ENCODE measurements at regions not wholly inside any gene's neighbourhood (a gene's known extent, or its start where the extent isn't known, plus 50 kb on each side); places are given as distances from the start of the nearest gene placed in this dataset.

GRCh38 chr7:25469669-25470068 lies 241.4 kb upstream of the NPVF start:
- peaks cover 25% of the 10 kb centered on the region for H3K27me3 ChIP-seq (ENCODE audit: insufficient read depth, low read length)
- ChIA-PET POLR2A (no interaction called here), CTCF (no interaction called here), RAD21 (ENCODE audit: low non-redundant PET in 1 of 2, low total read pairs in 2 of 2, uncharacterized antibody in 2 of 2, unreplicated experiment in 2 of 2) (no interaction called here)
- no peak overlapping the region for H3K27ac ChIP-seq (ENCODE audit: low read depth, low read length)
- no peak overlapping the region for H3K4me2 ChIP-seq (ENCODE audit: low read length)
- H3K4me1 ChIP-seq (ENCODE audit: control insufficient read depth in 1 of 2, insufficient read depth in 2 of 2, low read length in 2 of 2), result no peaks in the 10 kb centered on the region
- DNase-seq (ENCODE audit: low read depth, low spot score) (no peak), ATAC-seq (no peak)
- H3K4me3 ChIP-seq (replicated peaks in 1 of 2; ENCODE audit: low read depth in 1 of 2, low read length in 2 of 2), result no peak overlapping the region
- no TSS peak for BruUV-seq (replicated peaks)
- TF ChIP-seq EZH2phosphoT487 (IDR thresholded peaks at IDR 0.05; ENCODE audit: borderline replicate concordance) (no peak), MAX (IDR thresholded peaks at IDR 0.05) (no peak), ELF1 (IDR thresholded peaks at IDR 0.05; ENCODE audit: borderline replicate concordance, low read depth) (no peak)
- no peaks in the 10 kb centered on the region for H3K36me3 ChIP-seq (ENCODE audit: control insufficient read depth in 1 of 2, insufficient read depth in 2 of 2, low read length in 2 of 2)
- no peaks in the 10 kb centered on the region for H3K79me2 ChIP-seq (ENCODE audit: insufficient read depth, low read length)
- H4K20me1 ChIP-seq (ENCODE audit: insufficient read depth), result no peaks in the 10 kb centered on the region
- no peaks in the 10 kb centered on the region for H3K9me2 ChIP-seq (ENCODE audit: insufficient read depth)
- H3K9ac ChIP-seq (ENCODE audit: low read length), result no peak overlapping the region
- intact Hi-C loops (cut with micrococcal nuclease), result no loop called here
- H2AFZ ChIP-seq (ENCODE audit: low read depth, low read length, poor library complexity, severe bottlenecking), result no peak overlapping the region
- H3K9me3 ChIP-seq (ENCODE audit: control insufficient read depth in 1 of 2, insufficient read depth in 1 of 2, low read depth in 1 of 2, low read length in 2 of 2), result no peaks in the 10 kb centered on the region

- H3K79me2 ChIP-seq (ENCODE audit: insufficient read depth, low read length), result no peaks in the 10 kb centered on the region
- H3K27me3 ChIP-seq (ENCODE audit: insufficient read depth, low read length), result peaks cover 49% of the 10 kb centered on the region
- H3K36me3 ChIP-seq (ENCODE audit: control insufficient read depth in 1 of 2, insufficient read depth in 2 of 2, low read length in 2 of 2), result no peaks in the 10 kb centered on the region
- H3K4me1 ChIP-seq (ENCODE audit: control insufficient read depth in 1 of 2, insufficient read depth in 2 of 2, low read length in 2 of 2), result no peaks in the 10 kb centered on the region
- DNase-seq (ENCODE audit: low read depth, low spot score) (no peak), ATAC-seq (no peak)
- no TSS peak for BruUV-seq (replicated peaks)
- H2AFZ ChIP-seq (ENCODE audit: low read depth, low read length, poor library complexity, severe bottlenecking), result no peak overlapping the region
- POLR2A ChIA-PET, result no interaction called here
- no peak overlapping the region for H3K4me3 ChIP-seq (replicated peaks in 1 of 2; ENCODE audit: low read depth in 1 of 2, low read length in 2 of 2)
- RAD21 ChIA-PET (ENCODE audit: low non-redundant PET in 1 of 2, low total read pairs in 2 of 2, uncharacterized antibody in 2 of 2, unreplicated experiment in 2 of 2), result no interaction called here
- intact Hi-C loops (cut with micrococcal nuclease), result no loop called here
- H4K20me1 ChIP-seq (ENCODE audit: insufficient read depth), result no peaks in the 10 kb centered on the region
- no peak overlapping the region for H3K9ac ChIP-seq (ENCODE audit: low read length)
- no peak overlapping the region for H3K27ac ChIP-seq (ENCODE audit: low read depth, low read length)
- CTCF ChIA-PET, result no interaction called here
- H3K9me3 ChIP-seq (ENCODE audit: control insufficient read depth in 1 of 2, insufficient read depth in 1 of 2, low read depth in 1 of 2, low read length in 2 of 2), result no peaks in the 10 kb centered on the region
- no peaks in the 10 kb centered on the region for H3K9me2 ChIP-seq (ENCODE audit: insufficient read depth)
- no peak overlapping the region for H3K4me2 ChIP-seq (ENCODE audit: low read length)
- TF ChIP-seq RAD21 (IDR thresholded peaks at IDR 0.05; ENCODE audit: low read depth) (no peak), ZNF274 (IDR thresholded peaks at IDR 0.05; ENCODE audit: low read depth, low read length) (no peak), EZH2phosphoT487 (IDR thresholded peaks at IDR 0.05; ENCODE audit: borderline replicate concordance) (no peak), FOSL1 (IDR thresholded peaks at IDR 0.05; ENCODE audit: low read depth) (no peak), JUND (IDR thresholded peaks at IDR 0.05) (no peak), POLR2AphosphoS5 (IDR thresholded peaks at IDR 0.05; ENCODE audit: low read depth, low read length) (no peak), ELF1 (IDR thresholded peaks at IDR 0.05; ENCODE audit: borderline replicate concordance, low read depth) (no peak), ZFX (IDR thresholded peaks at IDR 0.05) (no peak), POLR2A (IDR thresholded peaks at IDR 0.05; ENCODE audit: borderline replicate concordance, extremely low read depth, insufficient read depth, insufficient read length) (no peak), REST (IDR thresholded peaks at IDR 0.05; ENCODE audit: low read depth) (no peak), SRF (IDR thresholded peaks at IDR 0.05; ENCODE audit: low read depth) (no peak), SIN3A (IDR thresholded peaks at IDR 0.05; ENCODE audit: low read depth) (no peak), TCF7L2 (IDR thresholded peaks at IDR 0.05; ENCODE audit: borderline replicate concordance, extremely low read depth, insufficient read depth, insufficient read length) (no peak), ATF3 (IDR thresholded peaks at IDR 0.05) (no peak), ZBTB33 (IDR thresholded peaks at IDR 0.05; ENCODE audit: extremely low read depth, insufficient replicate concordance, low read length) (no peak)
These were observed 248.7 kb upstream of the NPVF start for GRCh38 chr7:25476863-25477499.

Data from HCT116 (cell line).